ENCODE measurements at regions not wholly inside any gene's neighbourhood (a gene's known extent, or its start where the extent isn't known, plus 50 kb on each side); places are given as distances from the start of the nearest gene placed in this dataset.

DNA sequence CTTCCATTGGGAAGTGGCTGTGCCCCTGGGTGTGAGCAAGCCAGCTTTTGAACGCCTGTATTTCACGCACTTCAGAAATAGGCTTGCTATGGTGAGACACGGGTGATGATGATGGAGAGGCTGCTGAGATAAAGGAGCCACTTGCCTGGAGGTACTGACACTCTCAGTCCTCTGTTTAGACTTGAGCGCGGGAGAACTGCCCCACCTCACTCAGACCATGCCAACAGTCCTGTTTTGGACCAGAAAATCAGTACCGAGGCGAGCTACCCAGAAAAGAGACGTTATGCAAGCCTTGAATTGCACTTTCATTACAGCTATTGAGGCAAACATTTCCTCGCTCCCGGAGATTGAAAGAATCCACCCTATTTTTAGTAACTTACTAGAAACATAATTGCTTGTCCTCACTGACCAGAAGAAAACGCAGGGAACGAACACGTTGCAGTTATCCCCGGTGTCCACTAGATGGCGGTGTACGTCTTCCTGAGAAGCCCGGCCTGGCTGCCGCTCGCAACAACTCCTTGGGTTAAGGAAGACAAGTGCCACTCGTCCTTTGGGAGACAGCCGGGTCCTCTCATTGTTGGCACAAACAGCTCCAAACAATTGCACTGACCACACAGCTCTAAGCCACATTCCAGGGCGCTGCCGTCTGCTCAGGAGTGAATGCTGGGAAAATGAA is 142.4 kb downstream of the PSAT1 start:
- peaks cover 0 to 8% of the 10 kb centered on the region in 2 experiments; a peak in 1 of 4 replicates for H3K9me3 ChIP-seq (ENCODE audit: insufficient read depth in 2 of 2, low read depth in 1 of 2, low read length in 1 of 2)
- no peaks in the 10 kb centered on the region for H3K23me2 ChIP-seq (ENCODE audit: low read depth, low read length)
- H2AFZ ChIP-seq (ENCODE audit: low read length) = peak overlapping the region; percentile 55; the same call in 1 of the 2 replicates
- no peak overlapping the region for H3K4ac ChIP-seq (replicated peaks; ENCODE audit: insufficient read length, low read depth, low read length)
- peak; percentile 75 to 90 for DNase-seq (ENCODE audit: low read depth in 1 of 2, low spot score in 2 of 2)
- H4K20me1 ChIP-seq (replicated peaks in 1 of 2; ENCODE audit: control insufficient read depth in 1 of 2, insufficient read depth in 2 of 2, low read length in 2 of 2) = no peaks in the 10 kb centered on the region
- H3K4me3 ChIP-seq (ENCODE audit: extremely low read depth in 1 of 4, insufficient read depth in 2 of 4, low read depth in 3 of 4, low read length in 4 of 4) = peak overlapping the region in 1 of 4 experiments; percentile 11; a peak in 1 of 8 replicates
- H3K4me1 ChIP-seq (replicated peaks in 1 of 4; ENCODE audit: control insufficient read depth in 3 of 4, insufficient read depth in 4 of 4, low read length in 3 of 4) = peaks cover 7 to 23% (median 17%) of the 10 kb centered on the region in 4 experiments
- H2BK20ac ChIP-seq (ENCODE audit: low read length) = peak overlapping the region; percentile 62; the same call in 1 of the 2 replicates
- H2BK15ac ChIP-seq (ENCODE audit: low read length) = no peak overlapping the region
- peak; percentile 98 for FAIRE-seq
- peak overlapping the region; percentile 14 for H4K91ac ChIP-seq (replicated peaks; ENCODE audit: insufficient read length, low read length)
- H3K23ac ChIP-seq (ENCODE audit: insufficient read length) = no peak overlapping the region
- no peak overlapping the region for H3K56ac ChIP-seq (replicated peaks; ENCODE audit: insufficient read length, low read depth, low read length)
- H3K9ac ChIP-seq (replicated peaks in 1 of 4; ENCODE audit: extremely low read depth in 1 of 4, low read depth in 3 of 4, low read length in 3 of 4) = peak overlapping the region in 1 of 4 experiments; percentile 39; a peak in 1 of 7 replicates
- ChIA-PET CTCF (ENCODE audit: partially characterized antibody) (interaction anchor here (0.6 to 3.6 kb wide), 34 partner anchors 10 to 1223 kb away, joined by 3 to 27 read pairs (median 4); no protein-coding TSS in a partner anchor), POLR2A (ENCODE audit: partially characterized antibody) (no interaction called here)
- 18% methylated on average over 23 of the region's 23 CpGs; no CpG with 5 or more reads in 1 of the 2 experiments for WGBS, 2 experiments (ENCODE audit: extremely low coverage in 1 of 2, insufficient coverage in 1 of 2, insufficient read length in 1 of 2, insufficient replicate concordance in 2 of 2, low coverage in 1 of 2, low lambda C conversion rate in 2 of 2, missing lambda C conversion rate in 1 of 2)
- H4K5ac ChIP-seq (ENCODE audit: insufficient read length, low read depth, low read length) = no peak overlapping the region
- H2BK5ac ChIP-seq (ENCODE audit: low read depth, low read length) = peak overlapping the region; percentile 57; the same call in 1 of the 2 replicates
- H2BK12ac ChIP-seq (ENCODE audit: low read depth, low read length) = no peak overlapping the region
- no peak overlapping the region for H3K14ac ChIP-seq (ENCODE audit: insufficient read length)
- no peaks in the 10 kb centered on the region for H3K79me1 ChIP-seq (ENCODE audit: low read depth, low read length)
- no peaks in the 10 kb centered on the region for H3K27me3 ChIP-seq (replicated peaks in 1 of 4; ENCODE audit: control insufficient read depth in 3 of 4, extremely low read depth in 1 of 4, insufficient read depth in 3 of 4, low read length in 3 of 4)
- peak overlapping the region; percentile 21 for H2BK120ac ChIP-seq (replicated peaks; ENCODE audit: low read depth, low read length)
- H3K4me2 ChIP-seq (ENCODE audit: insufficient read depth in 1 of 2, low read depth in 2 of 2, low read length in 2 of 2) = peak overlapping the region; percentile 3 to 56
- no peak overlapping the region for H4K8ac ChIP-seq (ENCODE audit: extremely low read depth, insufficient read depth, low read length)
- no peaks in the 10 kb centered on the region for H3K79me2 ChIP-seq (ENCODE audit: control insufficient read depth in 1 of 2, insufficient read depth in 2 of 2, low read length in 2 of 2)
- peaks cover 0 to 6% (median 0%) of the 10 kb centered on the region in 4 experiments; a peak in 2 of 8 replicates for H3K36me3 ChIP-seq (ENCODE audit: control insufficient read depth in 2 of 4, insufficient read depth in 4 of 4, low read length in 3 of 4)
- H3K18ac ChIP-seq (ENCODE audit: extremely low read depth, low read length) = no peak overlapping the region
- H3K27ac ChIP-seq (ENCODE audit: low read depth, low read length) = no peak overlapping the region
- H2AK5ac ChIP-seq (ENCODE audit: low read depth, low read length) = no peak overlapping the region
- TF ChIP-seq TBP (IDR thresholded peaks at IDR 0.05; ENCODE audit: low read depth, low read length) = no peak
- TF ChIP-seq RAD21 (IDR thresholded peaks at IDR 0.05 in 1 of 2, conservative IDR thresholded peaks at IDR 0.05 in 1 of 2; ENCODE audit: low read depth in 2 of 2, low read length in 2 of 2) = peak; percentile 96 to 99
- TF ChIP-seq HDAC2 (IDR thresholded peaks at IDR 0.05; ENCODE audit: borderline replicate concordance in 1 of 2, low read depth in 2 of 2, low read length in 2 of 2) = peak in 1 of 2 experiments; percentile 28; a peak in 1 of 4 replicates
- TF ChIP-seq ASH2L (IDR thresholded peaks at IDR 0.05; ENCODE audit: low read length) = peak; percentile 5
- TF ChIP-seq, protein P1, sequence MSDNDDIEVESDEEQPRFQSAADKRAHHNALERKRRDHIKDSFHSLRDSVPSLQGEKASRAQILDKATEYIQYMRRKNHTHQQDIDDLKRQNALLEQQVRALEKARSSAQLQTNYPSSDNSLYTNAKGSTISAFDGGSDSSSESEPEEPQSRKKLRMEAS (IDR thresholded peaks at IDR 0.05) = 0 out of 2 replicates have a peak, but pooled peaks have one; percentile 35
- TF ChIP-seq, protein P2, sequence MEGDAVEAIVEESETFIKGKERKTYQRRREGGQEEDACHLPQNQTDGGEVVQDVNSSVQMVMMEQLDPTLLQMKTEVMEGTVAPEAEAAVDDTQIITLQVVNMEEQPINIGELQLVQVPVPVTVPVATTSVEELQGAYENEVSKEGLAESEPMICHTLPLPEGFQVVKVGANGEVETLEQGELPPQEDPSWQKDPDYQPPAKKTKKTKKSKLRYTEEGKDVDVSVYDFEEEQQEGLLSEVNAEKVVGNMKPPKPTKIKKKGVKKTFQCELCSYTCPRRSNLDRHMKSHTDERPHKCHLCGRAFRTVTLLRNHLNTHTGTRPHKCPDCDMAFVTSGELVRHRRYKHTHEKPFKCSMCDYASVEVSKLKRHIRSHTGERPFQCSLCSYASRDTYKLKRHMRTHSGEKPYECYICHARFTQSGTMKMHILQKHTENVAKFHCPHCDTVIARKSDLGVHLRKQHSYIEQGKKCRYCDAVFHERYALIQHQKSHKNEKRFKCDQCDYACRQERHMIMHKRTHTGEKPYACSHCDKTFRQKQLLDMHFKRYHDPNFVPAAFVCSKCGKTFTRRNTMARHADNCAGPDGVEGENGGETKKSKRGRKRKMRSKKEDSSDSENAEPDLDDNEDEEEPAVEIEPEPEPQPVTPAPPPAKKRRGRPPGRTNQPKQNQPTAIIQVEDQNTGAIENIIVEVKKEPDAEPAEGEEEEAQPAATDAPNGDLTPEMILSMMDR (IDR thresholded peaks at IDR 0.05; ENCODE audit: control extremely low read depth in 1 of 3, insufficient read depth in 1 of 3, low read depth in 1 of 3, low read length in 3 of 3) = peak; percentile 90 to 96 (median 93)
- peak; percentile 79 for TF ChIP-seq TEAD4 (IDR thresholded peaks at IDR 0.05; ENCODE audit: low read depth, low read length)
- TF ChIP-seq CREB1 (IDR thresholded peaks at IDR 0.05) = peak; percentile 55; the same call in 1 of the 2 replicates
